Astrocyte of the cerebellum (primary cell): ENCODE measurements at regions not wholly inside any gene's neighbourhood (a gene's known extent, or its start where the extent isn't known, plus 50 kb on each side); places are given as distances from the start of the nearest gene placed in this dataset.

Experiments used
- DNase-seq: peaks from one replicate; pipeline ENCODE4 v3.0.0-alpha.2; 2011; ENCODE audit warnings: low read depth
- H3K4me3 ChIP-seq: 2 replicates; pipeline ENCODE4 v1.5.1; 2011; ENCODE audit warnings: mild to moderate bottlenecking, low read depth, low read length, moderate library complexity
- CTCF ChIP-seq: IDR thresholded peaks from 2 replicates; pipeline ENCODE4 v1.5.1; 2012; ENCODE audit warnings: low read length, low read depth, moderate library complexity, mild to moderate bottlenecking; ENCODE audit errors: missing control alignments
- in situ Hi-C: cut with HindIII; loops from 2 replicates; pipeline ENCODE4 v1.10.0; 2017; ENCODE audit warnings: low sequenced_read_pairs

DNA sequence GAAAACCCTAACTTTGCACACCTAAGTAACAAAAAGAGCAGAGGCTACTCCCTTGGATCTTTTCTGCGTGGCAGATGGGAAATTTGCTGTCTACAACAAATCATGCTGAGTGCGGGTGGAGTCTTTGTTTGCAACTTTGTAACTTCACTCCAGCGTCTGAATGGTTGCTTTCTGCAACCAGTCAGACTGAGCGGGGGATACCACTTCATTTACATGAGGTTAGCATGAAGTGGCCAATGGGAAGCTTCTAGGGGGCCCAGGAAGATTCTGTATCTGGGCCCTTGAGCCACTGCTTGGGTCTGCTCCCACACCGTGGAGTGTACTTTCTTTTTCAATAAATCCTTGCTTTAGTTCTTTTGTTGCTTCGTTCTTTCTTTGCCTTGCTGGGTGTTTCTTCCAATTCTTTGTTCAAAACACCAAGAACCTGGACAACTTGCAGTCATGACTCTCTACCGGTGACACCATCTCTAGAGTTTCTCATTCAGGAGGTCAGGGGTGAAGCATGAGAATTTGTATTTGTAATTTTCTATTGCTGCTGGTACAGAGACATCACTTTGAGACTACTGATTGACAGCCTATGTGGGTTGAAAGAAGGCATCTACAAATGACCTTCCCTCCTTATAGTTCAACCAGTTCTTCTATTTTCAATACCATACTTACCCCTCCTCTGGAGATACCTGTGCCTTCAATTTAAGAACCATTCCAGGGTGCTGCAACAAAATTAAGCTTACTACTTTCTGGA, 55.8 kb upstream of the RC3H1 start:
- in situ Hi-C loops = no loop called here
- H3K4me3 ChIP-seq = no peak overlapping the region
- no peak for DNase-seq
- no peak for TF ChIP-seq CTCF

DNA sequence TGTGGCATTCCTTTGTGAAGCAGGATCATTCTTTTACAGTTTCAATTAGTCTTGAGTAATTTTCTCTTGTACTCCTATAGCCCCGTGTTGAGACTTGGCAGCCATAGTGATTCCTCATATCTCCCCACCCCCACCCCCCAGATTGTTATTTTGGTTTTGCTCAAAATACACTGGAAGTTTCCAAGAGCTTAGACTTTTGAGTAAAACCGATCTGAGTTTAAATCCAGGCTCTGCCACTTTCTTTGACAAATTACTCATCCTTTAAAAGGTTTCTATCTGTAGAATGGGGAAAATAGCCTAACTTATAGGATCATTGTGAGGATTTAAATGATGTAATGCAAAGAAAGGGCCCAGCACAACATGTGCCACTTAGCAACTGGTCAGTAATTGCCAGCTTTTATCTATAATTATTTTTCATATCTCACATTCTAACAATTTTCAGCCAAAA, 53.1 kb upstream of the RC3H1 start:
- no peak for DNase-seq
- no peak for TF ChIP-seq CTCF
- in situ Hi-C loops = no loop called here
- no peak overlapping the region for H3K4me3 ChIP-seq

DNA sequence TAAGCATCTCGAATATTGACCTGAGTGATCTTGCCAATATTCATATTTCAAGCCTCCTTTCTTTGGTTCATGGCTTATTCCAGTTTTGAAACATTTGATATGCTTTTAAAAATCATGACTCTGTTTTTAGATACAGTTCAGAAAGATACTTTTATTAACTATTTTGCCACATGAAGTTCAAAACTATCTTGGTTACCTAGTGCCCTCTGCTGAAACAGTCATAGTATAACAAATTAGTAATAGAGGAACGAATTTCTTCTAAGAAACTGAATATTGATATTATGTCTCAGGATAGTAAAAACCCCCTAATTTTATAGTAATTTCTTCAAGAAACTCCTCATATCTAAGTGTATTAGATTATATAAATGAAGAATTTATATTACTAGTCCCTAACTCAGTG, 52.6 kb upstream of the RC3H1 start:
- TF ChIP-seq CTCF = no peak
- H3K4me3 ChIP-seq = no peak overlapping the region
- DNase-seq = peak; percentile 11
- in situ Hi-C loops = no loop called here

GRCh38 chr1:174072581-174072980, 50.4 kb upstream of the RC3H1 start:
- no peak for DNase-seq
- no peak for TF ChIP-seq CTCF
- no peak overlapping the region for H3K4me3 ChIP-seq
- in situ Hi-C loops = no loop called here
